GM12878 (cell line): ENCODE measurements at regions not wholly inside any gene's neighbourhood (a gene's known extent, or its start where the extent isn't known, plus 50 kb on each side); places are given as distances from the start of the nearest gene placed in this dataset.

Experiments
- ATAC-seq: fragments of 200-7000 bp; cut with Tn5 transposase; 3 replicates; pipeline ENCODE4 v1.9.1; 2020; ENCODE audit warnings: mild to moderate bottlenecking, moderate library complexity
- BruUV-seq: library from RNA; stranded (reverse); fragments of 400-500 nt; replicated peaks from 2 replicates; lab custom pipeline; 2021; lab: Mats Ljungman, UMichigan
- CTCF ChIA-PET: fragments of 300-600 bp; sonication (Branson Sonifier 250); formaldehyde crosslinking; extraction: SDS; loops from one replicate; lab custom pipeline; 2021; ENCODE audit warnings: inconsistent platforms; lab: Yijun Ruan, JAX
- POLR2A ChIA-PET: fragments of 350-600 bp; formaldehyde crosslinking; extraction: SDS; loops from one replicate; lab custom pipeline; 2021; ENCODE audit warnings: inconsistent platforms; lab: Charles Lee
- RAD21 ChIA-PET: fragments of 300-600 bp; sonication (Branson Sonifier 250); formaldehyde crosslinking; loops from one replicate; lab custom pipeline; 2023; ENCODE audit warnings: antibody characterized with exemption; ENCODE audit not compliant: unreplicated experiment; lab: Charles Lee
- SMC1A ChIA-PET: fragments of 300-600 bp; sonication (Branson Sonifier 250); formaldehyde crosslinking; loops from one replicate; lab custom pipeline; 2023; ENCODE audit not compliant: unreplicated experiment, uncharacterized antibody; lab: Charles Lee
- DNase-seq: peaks from one replicate; pipeline ENCODE4 v3.0.0-alpha.2; 2011; ENCODE audit warnings: low read depth, low spot score
- FAIRE-seq: peaks from 3 replicates; lab custom pipeline; 2011; peaks lifted over from hg19 to GRCh38; lab: Jason Lieb, UNC
- H2AFZ ChIP-seq: 2 replicates; pipeline ENCODE4 v1.6.0; 2011; ENCODE audit warnings: low read depth, low read length, control low read depth; ENCODE audit not compliant: control insufficient read depth
- H3K27ac ChIP-seq: 2 replicates; pipeline ENCODE4 v1.5.1; 2011; ENCODE audit warnings: control low read depth; ENCODE audit not compliant: control insufficient read depth, insufficient read depth
- H3K27me3 ChIP-seq, 2 experiments: replicated peaks in 1 of 2; 2 replicates each; pipeline versions ENCODE4 v1.6.0 to v1.6.1; 2011; ENCODE audit warnings: low read length in 1 of 2; ENCODE audit not compliant: control insufficient read depth in 2 of 2, insufficient read depth in 2 of 2
- H3K36me3 ChIP-seq, 2 experiments: 2 replicates each; pipeline ENCODE4 v1.5.1; 2011; ENCODE audit warnings: low read length in 1 of 2; ENCODE audit not compliant: control insufficient read depth in 2 of 2, insufficient read depth in 2 of 2
- H3K4me1 ChIP-seq: 2 replicates; pipeline ENCODE4 v1.6.1; 2011; ENCODE audit warnings: mild to moderate bottlenecking, low read length, moderate library complexity, mixed read lengths; ENCODE audit not compliant: control insufficient read depth, insufficient read depth
- H3K4me2 ChIP-seq: 2 replicates; pipeline ENCODE4 v1.6.0; 2011; ENCODE audit warnings: control low read depth; ENCODE audit not compliant: control insufficient read depth, insufficient read depth
- H3K4me3 ChIP-seq: fragments of 200-600 bp; sonication (generic); 2 replicates; pipeline ENCODE4 v1.5.1; 2016
- H3K79me2 ChIP-seq: 2 replicates; pipeline ENCODE4 v1.6.0; 2011; ENCODE audit warnings: low read length; ENCODE audit not compliant: control insufficient read depth, insufficient read depth
- H3K9ac ChIP-seq: 2 replicates; pipeline ENCODE4 v1.8.0; 2011; ENCODE audit warnings: low read length, control low read depth, mixed read lengths; ENCODE audit not compliant: control insufficient read depth, insufficient read depth
- H3K9me3 ChIP-seq: replicated peaks from 3 replicates; pipeline ENCODE4 v1.5.1; 2011; ENCODE audit warnings: mild to moderate bottlenecking, low read length; ENCODE audit not compliant: control insufficient read depth, insufficient read depth
- H4K20me1 ChIP-seq: 2 replicates; pipeline ENCODE4 v1.6.0; 2011; ENCODE audit not compliant: control insufficient read depth, insufficient read depth
- CHD4 ChIP-seq: fragments of 200-600 bp; sonication (generic); IDR thresholded peaks from 2 replicates; pipeline ENCODE4 v1.6.1; 2016; ENCODE audit warnings: mild to moderate bottlenecking
- DPF2 ChIP-seq: fragments of 450-650 bp; IDR thresholded peaks from 2 replicates; pipeline ENCODE4 v1.6.1; 2017; ENCODE audit warnings: mild to moderate bottlenecking
- NR2C1 ChIP-seq: fragments of 450-650 bp; IDR thresholded peaks from 2 replicates; pipeline ENCODE4 v1.6.1; 2017; ENCODE audit warnings: antibody characterized with exemption, mild to moderate bottlenecking, moderate library complexity
- PBX3 ChIP-seq: IDR thresholded peaks from 2 replicates; pipeline ENCODE4 v1.6.1; 2011; ENCODE audit warnings: mild to moderate bottlenecking, low read depth, low read length, moderate library complexity; ENCODE audit not compliant: insufficient replicate concordance
- RFX5 ChIP-seq: IDR thresholded peaks from 2 replicates; pipeline ENCODE4 v1.6.1; 2011; ENCODE audit warnings: low read depth, low read length, improper control_type of control experiment
- RUNX3 ChIP-seq: IDR thresholded peaks from 2 replicates; pipeline ENCODE4 v1.6.1; 2012; ENCODE audit warnings: low read length, inconsistent platforms
- TAF1 ChIP-seq: IDR thresholded peaks from 2 replicates; pipeline ENCODE4 v1.6.1; 2011; ENCODE audit warnings: mild to moderate bottlenecking, low read depth, low read length, borderline replicate concordance
- TCF12 ChIP-seq: IDR thresholded peaks from 2 replicates; pipeline ENCODE4 v1.6.1; 2011; ENCODE audit warnings: low read depth, mild to moderate bottlenecking, low read length
- ZBTB33 ChIP-seq: fragments of 450-650 bp; IDR thresholded peaks from 2 replicates; pipeline ENCODE4 v1.6.1; 2017; ENCODE audit warnings: mild to moderate bottlenecking
- ZNF274 ChIP-seq: IDR thresholded peaks from one replicate; pipeline ENCODE4 v1.8.0; 2011; ENCODE audit not compliant: insufficient read length, insufficient read depth
- WGBS: methylation state at CpG from one replicate; pipeline ENCODE4 v1.1.6; 2016; ENCODE audit warnings: low lambda C conversion rate; ENCODE audit not compliant: insufficient replicate concordance, insufficient coverage; ENCODE audit errors: missing lambda C conversion rate; 5-methylcytosine and 5-hydroxymethylcytosine counted together
- in situ Hi-C: fragments of 300-500 bp; cut with MboI; formaldehyde crosslinking; loops from 9 replicates; pipeline ENCODE4 v1.14.3; 2018; ENCODE audit warnings: mixed read lengths
- intact Hi-C: fragments of 100-400 bp; cut with micrococcal nuclease; formaldehyde crosslinking; loops from one replicate; pipeline ENCODE4 v1.14.2; 2022; ENCODE audit not compliant: unreplicated experiment
- TF ChIP-seq, protein P1 (sequence below): fragments of 450-650 bp; IDR thresholded peaks from 2 replicates; pipeline ENCODE4 v1.6.1; 2017; ENCODE audit warnings: mild to moderate bottlenecking, moderate library complexity
- TF ChIP-seq, protein P2 (sequence below): fragments of 450-650 bp; formaldehyde crosslinking; IDR thresholded peaks from 2 replicates; pipeline ENCODE4 v1.5.0; 2022; ENCODE audit warnings: mild to moderate bottlenecking, missing genetic modification characterization

DNA sequence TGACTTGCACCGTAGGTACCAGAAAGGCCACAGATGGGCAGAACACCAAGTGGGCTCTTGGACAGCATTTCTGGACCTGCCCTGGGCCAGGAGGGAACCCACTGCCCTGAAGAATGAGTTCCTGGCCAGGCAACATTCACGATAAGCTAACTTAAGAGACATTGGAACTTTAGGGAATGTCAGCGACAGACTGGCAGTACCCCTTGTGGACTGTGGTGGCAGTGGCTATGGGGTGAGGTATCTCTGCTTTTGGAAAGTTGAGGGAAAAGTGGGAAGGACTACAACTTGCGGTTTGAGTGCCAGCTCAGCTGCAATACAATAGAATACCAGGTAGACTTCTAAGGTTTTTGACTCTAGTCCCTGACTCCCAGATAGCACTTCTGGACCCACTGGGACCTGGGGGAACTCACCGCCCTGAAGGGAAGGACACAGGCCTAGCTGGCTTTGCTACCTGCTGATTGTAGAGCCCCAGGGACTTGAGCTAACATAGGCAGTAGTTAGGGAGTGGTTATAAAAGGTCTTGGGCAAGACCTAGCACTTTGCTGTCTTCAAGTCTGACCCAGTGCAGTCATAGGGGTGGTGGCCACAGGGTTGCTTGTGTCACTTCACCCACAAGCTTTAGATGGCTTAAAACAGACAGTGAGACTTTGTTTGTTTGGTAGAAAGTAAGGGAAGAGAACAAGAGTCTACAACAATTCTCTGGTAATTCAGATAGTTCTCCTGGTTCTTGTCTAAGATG lies 617.6 kb downstream of the COL12A1 start (continued):
- TF ChIP-seq NR2C1: no peak
- TF ChIP-seq CHD4: no peak
- TF ChIP-seq RFX5: no peak
- TF ChIP-seq ZBTB33: no peak
- no peak for TF ChIP-seq ZNF274
- TF ChIP-seq DPF2: no peak

- intact Hi-C loops (no loop called here), in situ Hi-C loops (no loop called here)
- Histone ChIP-seq H3K79me2 (no peaks in the 10 kb centered on the region), H3K4me2 (no peak overlapping the region), H3K4me3 (no peak overlapping the region), H3K9me3 (no peaks in the 10 kb centered on the region), H3K27ac (no peak overlapping the region), H4K20me1 (no peaks in the 10 kb centered on the region), H3K9ac (no peak overlapping the region), H3K4me1 (no peaks in the 10 kb centered on the region), H2AFZ (no peak overlapping the region), H3K36me3 (no peaks in the 10 kb centered on the region), H3K27me3 (no peaks in the 10 kb centered on the region)
- ChIA-PET SMC1A (interaction anchor here (1.4 kb wide), 1 partner anchor 616 kb away, joined by 3 read pairs; no protein-coding TSS in a partner anchor), RAD21 (no interaction called here), CTCF (no interaction called here), POLR2A (interaction anchor here (1.2 kb wide), 1 partner anchor 10 kb away, joined by 3 read pairs; no protein-coding TSS in a partner anchor)
- ATAC-seq (no peak), DNase-seq (no peak), FAIRE-seq (no peak)
- BruUV-seq: no TSS peak
- 59% methylated on average over 2 of the region's 2 CpGs for WGBS
- TF ChIP-seq, protein P1, sequence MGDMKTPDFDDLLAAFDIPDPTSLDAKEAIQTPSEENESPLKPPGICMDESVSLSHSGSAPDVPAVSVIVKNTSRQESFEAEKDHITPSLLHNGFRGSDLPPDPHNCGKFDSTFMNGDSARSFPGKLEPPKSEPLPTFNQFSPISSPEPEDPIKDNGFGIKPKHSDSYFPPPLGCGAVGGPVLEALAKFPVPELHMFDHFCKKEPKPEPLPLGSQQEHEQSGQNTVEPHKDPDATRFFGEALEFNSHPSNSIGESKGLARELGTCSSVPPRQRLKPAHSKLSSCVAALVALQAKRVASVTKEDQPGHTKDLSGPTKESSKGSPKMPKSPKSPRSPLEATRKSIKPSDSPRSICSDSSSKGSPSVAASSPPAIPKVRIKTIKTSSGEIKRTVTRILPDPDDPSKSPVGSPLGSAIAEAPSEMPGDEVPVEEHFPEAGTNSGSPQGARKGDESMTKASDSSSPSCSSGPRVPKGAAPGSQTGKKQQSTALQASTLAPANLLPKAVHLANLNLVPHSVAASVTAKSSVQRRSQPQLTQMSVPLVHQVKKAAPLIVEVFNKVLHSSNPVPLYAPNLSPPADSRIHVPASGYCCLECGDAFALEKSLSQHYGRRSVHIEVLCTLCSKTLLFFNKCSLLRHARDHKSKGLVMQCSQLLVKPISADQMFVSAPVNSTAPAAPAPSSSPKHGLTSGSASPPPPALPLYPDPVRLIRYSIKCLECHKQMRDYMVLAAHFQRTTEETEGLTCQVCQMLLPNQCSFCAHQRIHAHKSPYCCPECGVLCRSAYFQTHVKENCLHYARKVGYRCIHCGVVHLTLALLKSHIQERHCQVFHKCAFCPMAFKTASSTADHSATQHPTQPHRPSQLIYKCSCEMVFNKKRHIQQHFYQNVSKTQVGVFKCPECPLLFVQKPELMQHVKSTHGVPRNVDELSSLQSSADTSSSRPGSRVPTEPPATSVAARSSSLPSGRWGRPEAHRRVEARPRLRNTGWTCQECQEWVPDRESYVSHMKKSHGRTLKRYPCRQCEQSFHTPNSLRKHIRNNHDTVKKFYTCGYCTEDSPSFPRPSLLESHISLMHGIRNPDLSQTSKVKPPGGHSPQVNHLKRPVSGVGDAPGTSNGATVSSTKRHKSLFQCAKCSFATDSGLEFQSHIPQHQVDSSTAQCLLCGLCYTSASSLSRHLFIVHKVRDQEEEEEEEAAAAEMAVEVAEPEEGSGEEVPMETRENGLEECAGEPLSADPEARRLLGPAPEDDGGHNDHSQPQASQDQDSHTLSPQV: no peak
- TF ChIP-seq, protein P2, sequence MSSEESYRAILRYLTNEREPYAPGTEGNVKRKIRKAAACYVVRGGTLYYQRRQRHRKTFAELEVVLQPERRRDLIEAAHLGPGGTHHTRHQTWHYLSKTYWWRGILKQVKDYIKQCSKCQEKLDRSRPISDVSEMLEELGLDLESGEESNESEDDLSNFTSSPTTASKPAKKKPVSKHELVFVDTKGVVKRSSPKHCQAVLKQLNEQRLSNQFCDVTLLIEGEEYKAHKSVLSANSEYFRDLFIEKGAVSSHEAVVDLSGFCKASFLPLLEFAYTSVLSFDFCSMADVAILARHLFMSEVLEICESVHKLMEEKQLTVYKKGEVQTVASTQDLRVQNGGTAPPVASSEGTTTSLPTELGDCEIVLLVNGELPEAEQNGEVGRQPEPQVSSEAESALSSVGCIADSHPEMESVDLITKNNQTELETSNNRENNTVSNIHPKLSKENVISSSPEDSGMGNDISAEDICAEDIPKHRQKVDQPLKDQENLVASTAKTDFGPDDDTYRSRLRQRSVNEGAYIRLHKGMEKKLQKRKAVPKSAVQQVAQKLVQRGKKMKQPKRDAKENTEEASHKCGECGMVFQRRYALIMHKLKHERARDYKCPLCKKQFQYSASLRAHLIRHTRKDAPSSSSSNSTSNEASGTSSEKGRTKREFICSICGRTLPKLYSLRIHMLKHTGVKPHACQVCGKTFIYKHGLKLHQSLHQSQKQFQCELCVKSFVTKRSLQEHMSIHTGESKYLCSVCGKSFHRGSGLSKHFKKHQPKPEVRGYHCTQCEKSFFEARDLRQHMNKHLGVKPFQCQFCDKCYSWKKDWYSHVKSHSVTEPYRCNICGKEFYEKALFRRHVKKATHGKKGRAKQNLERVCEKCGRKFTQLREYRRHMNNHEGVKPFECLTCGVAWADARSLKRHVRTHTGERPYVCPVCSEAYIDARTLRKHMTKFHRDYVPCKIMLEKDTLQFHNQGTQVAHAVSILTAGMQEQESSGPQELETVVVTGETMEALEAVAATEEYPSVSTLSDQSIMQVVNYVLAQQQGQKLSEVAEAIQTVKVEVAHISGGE (CRISPR knock-in tag): no peak
- TF ChIP-seq RUNX3 (no peak), PBX3 (no peak), TAF1 (no peak), TCF12 (no peak)
These were observed 618.5 kb downstream of the COL12A1 start for GRCh38 chr6:74587386-74587785.
